Upper lobe of right lung (tissue), 1 donor: ENCODE measurements at regions not wholly inside any gene's neighbourhood (a gene's known extent, or its start where the extent isn't known, plus 50 kb on each side); places are given as distances from the start of the nearest gene placed in this dataset.

Experiments used
- ATAC-seq: fragments of 200-7000 bp; cut with Tn5 transposase; one replicate; pipeline ENCODE4 v1.9.1; 2020; ENCODE audit warnings: mild to moderate bottlenecking, moderate library complexity
- DNase-seq: peaks from one replicate; pipeline ENCODE4 v3.0.0-alpha.2; 2020
- H3K27ac ChIP-seq: fragments of 200-600 bp; one replicate; pipeline ENCODE4 v1.8.0; 2022
- H3K27me3 ChIP-seq: fragments of 200-600 bp; one replicate; pipeline ENCODE4 v1.8.0; 2022; ENCODE audit warnings: mild to moderate bottlenecking
- H3K36me3 ChIP-seq: fragments of 200-600 bp; one replicate; pipeline ENCODE4 v1.8.0; 2022
- H3K4me1 ChIP-seq: fragments of 200-600 bp; one replicate; pipeline ENCODE4 v1.8.0; 2022
- H3K4me3 ChIP-seq: fragments of 200-600 bp; one replicate; pipeline ENCODE4 v1.8.0; 2022; ENCODE audit warnings: mild to moderate bottlenecking
- H3K9me3 ChIP-seq: fragments of 200-600 bp; one replicate; pipeline ENCODE4 v1.8.0; 2022
- intact Hi-C: fragments of 100-400 bp; cut with DNase I; formaldehyde crosslinking; loops from one replicate; pipeline ENCODE4 v1.11.0; 2022
- TF ChIP-seq, protein P1 (sequence below): fragments of 200-600 bp; IDR thresholded peaks from one replicate; pipeline ENCODE4 v1.8.0; 2022; ENCODE audit warnings: antibody characterized with exemption
- donor health status: DM: no; HTN: yes; CAD: no; lungs with severe emphysema.

- Histone ChIP-seq H3K4me1 (peaks cover 55% of the 10 kb centered on the region), H3K27ac (peak overlapping the region; percentile 11), H3K9me3 (no peaks in the 10 kb centered on the region), H3K27me3 (no peaks in the 10 kb centered on the region), H3K36me3 (no peaks in the 10 kb centered on the region), H3K4me3 (no peak overlapping the region)
- TF ChIP-seq, protein P1, sequence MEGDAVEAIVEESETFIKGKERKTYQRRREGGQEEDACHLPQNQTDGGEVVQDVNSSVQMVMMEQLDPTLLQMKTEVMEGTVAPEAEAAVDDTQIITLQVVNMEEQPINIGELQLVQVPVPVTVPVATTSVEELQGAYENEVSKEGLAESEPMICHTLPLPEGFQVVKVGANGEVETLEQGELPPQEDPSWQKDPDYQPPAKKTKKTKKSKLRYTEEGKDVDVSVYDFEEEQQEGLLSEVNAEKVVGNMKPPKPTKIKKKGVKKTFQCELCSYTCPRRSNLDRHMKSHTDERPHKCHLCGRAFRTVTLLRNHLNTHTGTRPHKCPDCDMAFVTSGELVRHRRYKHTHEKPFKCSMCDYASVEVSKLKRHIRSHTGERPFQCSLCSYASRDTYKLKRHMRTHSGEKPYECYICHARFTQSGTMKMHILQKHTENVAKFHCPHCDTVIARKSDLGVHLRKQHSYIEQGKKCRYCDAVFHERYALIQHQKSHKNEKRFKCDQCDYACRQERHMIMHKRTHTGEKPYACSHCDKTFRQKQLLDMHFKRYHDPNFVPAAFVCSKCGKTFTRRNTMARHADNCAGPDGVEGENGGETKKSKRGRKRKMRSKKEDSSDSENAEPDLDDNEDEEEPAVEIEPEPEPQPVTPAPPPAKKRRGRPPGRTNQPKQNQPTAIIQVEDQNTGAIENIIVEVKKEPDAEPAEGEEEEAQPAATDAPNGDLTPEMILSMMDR, result no peak
- ATAC-seq, result no peak
- intact Hi-C loops, result no loop called here
- no peak for DNase-seq
Observed at GRCh38 chr20:50413088-50413500, 97.1 kb upstream of the PTPN1 start.

DNA sequence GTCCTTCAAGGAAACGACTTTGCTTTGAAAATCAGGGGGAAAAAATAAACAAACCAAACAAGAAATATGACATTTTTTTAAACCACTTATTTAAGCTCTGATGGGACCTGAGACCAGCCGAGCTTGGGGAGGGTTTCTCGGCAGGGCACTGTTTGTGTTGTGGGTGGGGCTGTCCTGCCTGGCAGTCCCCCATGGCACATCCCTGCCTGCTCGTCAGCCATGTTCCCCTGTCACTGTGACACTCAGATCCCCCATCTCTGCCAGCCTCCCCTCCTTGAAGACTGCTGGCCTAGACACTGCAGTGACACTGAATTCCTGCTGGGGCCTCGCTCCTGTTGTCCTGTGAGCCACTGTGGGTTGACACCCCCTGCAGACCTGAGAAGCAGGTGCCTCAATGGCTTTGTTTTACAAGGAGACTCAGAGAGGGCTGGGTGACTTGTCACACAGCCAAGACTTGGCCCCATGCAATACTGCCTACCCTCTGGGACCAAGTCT is 95.1 kb upstream of the PTPN1 start:
- intact Hi-C loops, result no loop called here
- ATAC-seq (peak; percentile 71), DNase-seq (peak; percentile 84)
- H3K27me3 ChIP-seq, result no peaks in the 10 kb centered on the region
- peaks cover 44% of the 10 kb centered on the region for H3K4me1 ChIP-seq
- H3K36me3 ChIP-seq, result no peaks in the 10 kb centered on the region
- no peaks in the 10 kb centered on the region for H3K9me3 ChIP-seq
- no peak overlapping the region for H3K4me3 ChIP-seq
- TF ChIP-seq, protein P1, result no peak
- peak overlapping the region; percentile 98 for H3K27ac ChIP-seq

- no peak overlapping the region for H3K4me3 ChIP-seq
- no peaks in the 10 kb centered on the region for H3K9me3 ChIP-seq
- DNase-seq (peak; percentile 99), ATAC-seq (peak; percentile 92)
- no peaks in the 10 kb centered on the region for H3K36me3 ChIP-seq
- TF ChIP-seq, protein P1, result no peak
- H3K27ac ChIP-seq, result peak overlapping the region; percentile 98
- H3K27me3 ChIP-seq, result no peaks in the 10 kb centered on the region
- intact Hi-C loops, result no loop called here
- H3K4me1 ChIP-seq, result peaks cover 42% of the 10 kb centered on the region
Observed at GRCh38 chr20:50415516-50416268, 94.5 kb upstream of the PTPN1 start.

- peak; percentile 1 for ATAC-seq
- intact Hi-C loops, result no loop called here
- H3K27me3 ChIP-seq, result no peaks in the 10 kb centered on the region
- no peaks in the 10 kb centered on the region for H3K36me3 ChIP-seq
- TF ChIP-seq, protein P1, result no peak
- DNase-seq, result no peak
- H3K9me3 ChIP-seq, result peaks cover under 1% of the 10 kb centered on the region
- peaks cover 42% of the 10 kb centered on the region for H3K4me1 ChIP-seq
- H3K27ac ChIP-seq, result peak overlapping the region; percentile 98
- H3K4me3 ChIP-seq, result no peak overlapping the region
Observed at GRCh38 chr20:50416269-50417022, 93.7 kb upstream of the PTPN1 start.

GRCh38 chr20:50417023-50417329 is 93.2 kb upstream of the PTPN1 start:
- intact Hi-C loops, result no loop called here
- TF ChIP-seq, protein P1, result no peak
- H3K36me3 ChIP-seq, result no peaks in the 10 kb centered on the region
- no peak overlapping the region for H3K4me3 ChIP-seq
- peaks cover 42% of the 10 kb centered on the region for H3K4me1 ChIP-seq
- peaks cover 6% of the 10 kb centered on the region for H3K9me3 ChIP-seq
- DNase-seq (no peak), ATAC-seq (no peak)
- H3K27me3 ChIP-seq, result no peaks in the 10 kb centered on the region
- peak overlapping the region; percentile 98 for H3K27ac ChIP-seq
